Transverse colon (tissue), 4 donors: ENCODE measurements at regions not wholly inside any gene's neighbourhood (a gene's known extent, or its start where the extent isn't known, plus 50 kb on each side); places are given as distances from the start of the nearest gene placed in this dataset.

Experiments
- CTCF ChIP-seq, 5 experiments: fragments of 200-600 bp in 3 of 5; fragments of 450-650 bp in 2 of 5; sonication (generic) in 3 of 5; IDR thresholded peaks; 1 replicate in 2 of 5; 2 replicates in 3 of 5; pipeline ENCODE4 v1.5.1; 2016 to 2017; ENCODE audit warnings: antibody characterized with exemption in 5 of 5, inconsistent platforms in 3 of 5, mild to moderate bottlenecking in 2 of 5, moderate library complexity in 1 of 5
- POLR2AphosphoS5 ChIP-seq, 3 donors: sonication (generic); formaldehyde crosslinking; IDR thresholded peaks; one replicate each; pipeline ENCODE4 v1.6.1; 2016; ENCODE audit warnings: antibody characterized with exemption in 3 of 3

GRCh38 chr5:174313615-174314014, 268.1 kb downstream of the NSG2 start:
- no peak for TF ChIP-seq POLR2AphosphoS5 (IDR thresholded peaks at IDR 0.05)
- no peak for TF ChIP-seq CTCF (IDR thresholded peaks at IDR 0.05)
